SW480 (cell line): ENCODE measurements at regions not wholly inside any gene's neighbourhood (a gene's known extent, or its start where the extent isn't known, plus 50 kb on each side); places are given as distances from the start of the nearest gene placed in this dataset.

Experiments
- DNase-seq: peaks from one replicate; pipeline ENCODE4 v3.0.0-alpha.2; 2016; ENCODE audit warnings: low spot score

- no peak for DNase-seq
These were observed 89.7 kb upstream of the SHISAL1 start for GRCh38 chr22:44402196-44403111.

GRCh38 chr22:44401783-44402110 lies 89.0 kb upstream of the SHISAL1 start:
- DNase-seq = no peak

- DNase-seq = no peak
These were observed 88.0 kb upstream of the SHISAL1 start for GRCh38 chr22:44400763-44401060.

- no peak for DNase-seq
These were observed 87.4 kb upstream of the SHISAL1 start for GRCh38 chr22:44399906-44400762.

GRCh38 chr22:44398856-44399837 lies 86.4 kb upstream of the SHISAL1 start:
- DNase-seq = no peak

GRCh38 chr22:44396727-44397722 lies 84.3 kb upstream of the SHISAL1 start:
- no peak for DNase-seq

- no peak for DNase-seq
These were observed 83.4 kb upstream of the SHISAL1 start for GRCh38 chr22:44396021-44396726.

- DNase-seq = no peak
These were observed 82.6 kb upstream of the SHISAL1 start for GRCh38 chr22:44395118-44396005.

GRCh38 chr22:44394246-44395117 lies 81.7 kb upstream of the SHISAL1 start:
- DNase-seq = no peak

- DNase-seq = no peak
These were observed 80.3 kb upstream of the SHISAL1 start for GRCh38 chr22:44393066-44393465.

GRCh38 chr22:44392446-44392921 lies 79.7 kb upstream of the SHISAL1 start:
- DNase-seq = no peak

- peak; percentile 7 for DNase-seq
These were observed 79.0 kb upstream of the SHISAL1 start for GRCh38 chr22:44391481-44392445.

- no peak for DNase-seq
These were observed 78.3 kb upstream of the SHISAL1 start for GRCh38 chr22:44391015-44391414.

GRCh38 chr22:44390613-44390970 lies 77.8 kb upstream of the SHISAL1 start:
- no peak for DNase-seq

GRCh38 chr22:44389926-44390612 lies 77.3 kb upstream of the SHISAL1 start:
- no peak for DNase-seq

GRCh38 chr22:44389181-44389580 lies 76.4 kb upstream of the SHISAL1 start:
- no peak for DNase-seq
